Myocyte (in vitro differentiated cells): ENCODE measurements at regions not wholly inside any gene's neighbourhood (a gene's known extent, or its start where the extent isn't known, plus 50 kb on each side); places are given as distances from the start of the nearest gene placed in this dataset.

Experiments
- DNase-seq: peaks from one replicate; pipeline ENCODE4 v3.0.0-alpha.2; 2012; ENCODE audit warnings: low read depth

GRCh38 chr4:125511715-125512114 lies 197.0 kb downstream of the FAT4 start:
- no peak for DNase-seq

- no peak for DNase-seq
These were observed 200.3 kb downstream of the FAT4 start for GRCh38 chr4:125515016-125515415.

DNA sequence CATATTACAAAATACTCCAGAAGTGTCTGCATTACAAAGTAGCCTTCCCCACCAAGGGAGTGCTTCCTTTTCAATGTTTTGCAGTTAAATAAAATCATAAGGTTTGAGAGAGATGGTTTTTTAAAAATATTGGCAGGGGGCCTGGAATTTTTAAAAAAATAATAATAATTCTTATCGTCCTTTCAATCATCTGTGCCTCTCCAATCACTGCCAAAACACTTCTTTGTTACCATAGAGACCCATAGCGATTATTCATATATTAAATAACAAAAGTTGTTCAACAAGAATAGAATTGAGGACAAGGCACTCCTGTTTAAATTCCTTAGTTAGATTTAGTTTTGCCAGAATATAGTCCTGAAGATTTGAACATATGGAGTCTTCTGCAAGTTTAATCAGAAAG lies 203.1 kb downstream of the FAT4 start:
- no peak for DNase-seq

DNA sequence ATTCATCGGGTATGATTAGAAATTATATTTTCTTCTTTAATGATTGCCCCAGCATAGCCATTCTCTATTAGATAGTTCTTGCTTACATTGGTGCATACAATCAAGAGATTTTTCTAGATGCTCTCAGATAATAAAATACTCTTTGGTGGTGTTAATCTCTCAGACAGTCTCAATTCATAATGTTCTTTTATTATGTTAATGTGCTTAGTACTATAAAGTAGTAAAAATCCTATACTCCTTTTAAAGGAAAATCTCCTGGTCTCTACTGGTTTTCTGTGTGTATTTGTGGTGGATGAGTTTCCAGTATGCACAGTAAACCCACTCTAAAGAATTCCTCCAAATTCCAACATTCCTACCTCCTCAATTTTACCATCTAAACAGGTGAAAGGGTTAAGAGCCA lies 203.5 kb downstream of the FAT4 start:
- no peak for DNase-seq

DNA sequence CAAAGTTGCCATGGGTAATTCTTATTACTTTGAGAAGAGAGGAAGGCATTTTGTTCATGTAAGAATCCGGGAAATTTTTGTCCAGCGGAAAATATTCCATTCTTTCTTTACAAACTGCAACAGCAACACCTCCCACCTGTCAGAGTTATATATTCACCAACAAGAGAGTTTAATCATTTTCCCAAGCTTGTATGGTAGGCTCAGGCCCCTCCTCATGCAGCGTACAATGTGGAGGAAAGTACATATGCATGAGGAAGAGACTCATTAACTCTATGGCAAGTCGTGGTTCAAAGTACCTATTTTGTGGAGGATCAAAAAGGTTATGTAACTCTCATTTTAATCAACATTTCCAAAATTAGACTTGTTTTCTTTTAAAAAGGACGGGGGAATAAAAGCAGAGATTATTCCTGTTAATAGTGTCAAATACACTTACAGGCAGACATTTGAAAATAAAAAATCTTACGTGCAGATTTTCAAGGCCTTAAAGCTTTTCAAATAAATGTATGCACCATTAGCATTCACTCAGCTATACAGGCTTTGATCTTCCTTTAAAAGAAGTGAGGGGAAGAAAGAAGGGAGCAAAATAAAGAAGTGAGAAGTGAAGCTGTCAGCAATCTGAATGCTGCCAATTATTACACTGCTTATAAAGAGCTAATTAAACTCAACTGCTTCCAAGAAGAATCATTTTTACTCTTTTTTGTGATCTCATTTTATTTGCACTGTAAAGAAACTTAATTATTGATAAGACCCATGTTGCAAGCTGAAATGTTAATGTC lies 204.8 kb downstream of the FAT4 start:
- DNase-seq: no peak

GRCh38 chr4:125520258-125520990 lies 205.7 kb downstream of the FAT4 start:
- DNase-seq: peak; percentile 14

GRCh38 chr4:125522588-125522987 lies 207.8 kb downstream of the FAT4 start:
- DNase-seq: no peak

DNA sequence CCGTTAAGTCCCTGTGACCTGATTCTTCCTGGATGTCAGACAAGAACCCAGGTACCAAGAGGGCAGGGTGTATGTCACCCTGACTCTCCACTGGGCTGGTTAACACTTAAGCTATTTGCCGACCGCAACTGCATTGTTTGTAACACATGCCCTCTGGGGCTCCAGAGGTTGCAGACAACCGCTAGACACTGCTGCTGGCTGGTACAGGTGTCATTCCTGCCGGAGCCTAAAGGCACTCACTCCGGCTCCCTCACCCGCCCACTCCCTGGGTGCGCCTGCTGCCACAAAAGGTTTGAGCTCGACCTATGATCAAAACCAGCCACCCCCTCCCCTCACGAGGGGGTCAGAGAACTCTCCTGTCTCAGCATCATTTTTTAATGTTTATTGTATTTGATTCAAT lies 208.2 kb downstream of the FAT4 start:
- no peak for DNase-seq

DNA sequence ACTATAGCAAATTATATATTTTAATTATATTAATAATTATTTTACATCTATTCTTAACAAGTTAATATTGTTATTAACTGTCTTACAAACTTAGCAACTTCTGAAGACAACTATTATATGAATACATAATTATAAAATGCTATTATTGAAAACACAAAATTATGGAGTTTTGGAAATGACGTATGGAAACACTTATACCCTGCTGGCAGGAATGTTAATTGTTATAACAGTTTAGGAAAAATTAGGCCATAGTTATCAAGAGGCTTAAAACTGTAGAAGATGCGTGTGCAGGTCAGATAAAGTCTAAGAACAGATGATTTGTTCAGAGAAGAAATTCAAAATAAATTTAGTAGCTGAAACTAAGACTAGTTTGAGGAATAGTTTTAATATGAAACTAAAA lies 211.7 kb downstream of the FAT4 start:
- DNase-seq: no peak

DNA sequence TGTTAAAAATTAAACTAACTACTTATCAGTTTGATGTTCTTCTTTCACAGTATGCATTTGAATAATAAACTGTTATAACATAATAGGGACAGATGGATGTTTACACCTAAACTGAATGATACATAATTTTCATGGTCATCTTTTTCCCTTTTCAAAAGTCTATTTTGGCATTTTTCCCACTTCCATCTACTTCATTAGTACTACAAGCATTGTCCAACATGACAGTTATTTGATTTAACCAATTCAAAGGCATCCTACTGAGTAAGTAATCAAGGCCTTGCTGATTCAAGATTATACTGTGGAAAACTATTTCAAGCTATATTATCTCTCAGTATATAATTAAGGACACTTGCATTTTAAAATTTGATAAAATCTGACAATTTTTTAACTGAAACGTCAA lies 212.9 kb downstream of the FAT4 start:
- no peak for DNase-seq

- no peak for DNase-seq
These were observed 214.3 kb downstream of the FAT4 start for GRCh38 chr4:125529071-125529470.

- no peak for DNase-seq
These were observed 223.9 kb downstream of the FAT4 start for GRCh38 chr4:125538670-125539069.

DNA sequence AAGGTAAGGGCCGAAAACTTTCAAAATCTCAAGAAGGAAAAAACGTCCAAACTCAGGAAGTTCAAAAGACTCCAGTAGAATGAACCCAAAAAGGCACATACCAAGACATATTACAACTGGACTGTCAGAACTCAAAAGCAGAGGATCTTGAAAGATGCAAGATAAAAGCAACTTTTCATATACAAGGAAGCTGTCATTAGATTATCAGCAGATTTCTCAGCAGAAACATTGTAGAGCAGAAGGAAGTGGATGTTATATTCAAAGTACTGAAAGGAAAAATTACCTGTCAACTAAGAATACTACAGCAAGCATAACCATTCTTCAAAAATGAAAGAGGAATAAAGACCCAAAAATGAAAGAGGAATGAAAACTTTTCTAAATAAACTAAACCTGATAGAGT lies 224.9 kb downstream of the FAT4 start:
- no peak for DNase-seq

DNA sequence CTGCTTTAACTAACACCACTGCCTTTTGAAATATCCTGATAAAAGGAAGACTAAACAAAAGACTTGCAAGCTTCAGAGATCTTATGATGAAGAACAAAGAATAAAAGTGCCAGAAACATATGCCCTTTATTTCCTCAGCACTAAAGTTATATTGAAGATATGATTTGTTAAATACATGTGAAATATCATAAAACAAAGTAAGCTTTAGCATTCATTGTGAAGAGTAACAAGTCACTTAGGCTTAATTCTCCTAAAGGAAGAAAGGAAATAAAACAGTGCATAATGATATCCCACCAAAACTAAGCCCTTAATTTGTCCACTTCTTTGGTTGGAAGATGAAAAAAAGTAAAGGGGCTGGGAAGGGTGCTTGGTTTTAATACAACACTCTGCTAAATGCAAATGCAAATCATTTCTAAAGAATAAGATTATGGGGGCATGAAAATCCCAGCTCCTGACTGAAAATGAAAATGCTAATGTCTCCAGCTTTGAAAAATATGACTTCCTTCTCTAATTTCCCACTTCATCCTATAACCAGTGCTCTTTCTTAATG lies 227.2 kb downstream of the FAT4 start:
- no peak for DNase-seq

DNA sequence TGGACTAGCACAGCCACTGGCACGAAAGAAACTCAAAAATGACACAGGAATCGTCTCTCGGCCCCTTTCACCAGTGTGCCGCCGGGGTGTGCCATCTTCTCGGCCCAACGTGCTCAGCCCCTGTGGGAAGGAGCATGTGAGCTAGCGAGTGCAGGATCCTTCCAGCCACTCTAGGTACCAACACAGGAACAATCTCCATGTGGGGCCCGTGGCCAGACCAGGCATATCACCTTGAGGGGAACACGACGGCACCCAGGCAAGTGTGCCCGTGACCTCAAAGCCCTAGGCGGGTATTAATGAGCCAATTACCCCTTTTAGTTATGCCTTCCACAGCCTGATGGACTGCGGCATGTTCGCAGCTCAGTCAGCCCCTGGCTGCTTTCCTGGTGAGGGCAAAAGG lies 231.5 kb downstream of the FAT4 start:
- no peak for DNase-seq

GRCh38 chr4:125547836-125548235 lies 233.1 kb downstream of the FAT4 start:
- no peak for DNase-seq

DNA sequence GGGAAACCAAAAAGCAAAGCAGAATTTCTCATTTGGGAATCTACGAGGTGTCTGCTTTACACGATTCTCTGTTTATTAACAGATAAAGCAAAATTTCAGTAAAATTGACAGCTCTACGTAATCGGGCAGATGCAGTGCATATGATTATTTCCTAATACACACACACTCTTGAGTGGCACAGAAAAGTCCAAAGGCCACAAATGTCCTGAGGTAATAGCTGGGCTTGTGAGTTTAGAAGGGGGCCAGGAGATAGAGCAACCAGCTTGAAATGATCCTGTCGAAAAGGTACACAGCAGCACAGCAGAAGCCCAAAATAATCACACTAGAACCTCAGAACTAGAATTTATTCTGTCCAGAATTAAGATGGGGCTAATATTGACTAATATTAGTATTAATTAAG lies 236.0 kb downstream of the FAT4 start:
- no peak for DNase-seq

- DNase-seq: no peak
These were observed 236.7 kb downstream of the FAT4 start for GRCh38 chr4:125551466-125551865.

GRCh38 chr4:125551967-125552366 lies 237.2 kb downstream of the FAT4 start:
- no peak for DNase-seq

- no peak for DNase-seq
These were observed 257.8 kb downstream of the FAT4 start for GRCh38 chr4:125572601-125573000.

- DNase-seq: no peak
These were observed 258.6 kb downstream of the FAT4 start for GRCh38 chr4:125573368-125573767.

GRCh38 chr4:125573786-125574185 lies 259.0 kb downstream of the FAT4 start:
- no peak for DNase-seq

- DNase-seq: no peak
These were observed 267.5 kb downstream of the FAT4 start for GRCh38 chr4:125582302-125582701.
